OCI-LY3 (cell line): ENCODE measurements at regions not wholly inside any gene's neighbourhood (a gene's known extent, or its start where the extent isn't known, plus 50 kb on each side); places are given as distances from the start of the nearest gene placed in this dataset.

ENCODE experiments used
- H2AFZ ChIP-seq: fragments of 200-600, 300-600 bp; shearing (Covaris generic); 2 replicates; pipeline ENCODE4 v1.6.0; 2014; ENCODE audit warnings: antibody characterized with exemption, low read depth, low read length
- H3K27ac ChIP-seq: fragments of 200-600, 300-600 bp; sonication (generic); 2 replicates; pipeline ENCODE4 v1.5.1; 2014; ENCODE audit warnings: mild to moderate bottlenecking, low read length, moderate library complexity, mixed read lengths
- H3K27me3 ChIP-seq: fragments of 200-600, 300-600 bp; sonication (generic); 2 replicates; pipeline ENCODE4 v1.6.1; 2014; ENCODE audit warnings: low read depth, low read length, mixed read lengths
- H3K36me3 ChIP-seq: fragments of 200-600, 300-600 bp; sonication (generic); replicated peaks from 2 replicates; pipeline ENCODE3; 2014; ENCODE audit warnings: low read depth, low read length, mixed read lengths
- H3K4me1 ChIP-seq: fragments of 300-600, 200-600 bp; sonication (generic); 2 replicates; pipeline ENCODE4 v1.6.1; 2014; ENCODE audit warnings: low read length, mixed read lengths
- H3K4me2 ChIP-seq: fragments of 200-600, 300-600 bp; sonication (generic); 2 replicates; pipeline ENCODE4 v1.6.1; 2014; ENCODE audit warnings: low read length, mixed read lengths
- H3K4me3 ChIP-seq: fragments of 300-600, 200-600 bp; sonication (generic); 2 replicates; pipeline ENCODE4 v1.5.1; 2014; ENCODE audit warnings: antibody characterized with exemption, mild to moderate bottlenecking, low read length, moderate library complexity
- H3K79me2 ChIP-seq: fragments of 300-600, 200-600 bp; shearing (Covaris generic); 2 replicates; pipeline ENCODE4 v1.6.1; 2014; ENCODE audit warnings: mild to moderate bottlenecking, low read length, mixed read lengths
- H3K9ac ChIP-seq: fragments of 300-600, 200-600 bp; shearing (Covaris generic); 2 replicates; pipeline ENCODE4 v1.6.0; 2014; ENCODE audit warnings: mild to moderate bottlenecking, low read length, moderate library complexity
- H3K9me3 ChIP-seq: fragments of 200-600, 300-600 bp; shearing (Covaris generic); 2 replicates; pipeline ENCODE4 v1.6.1; 2014; ENCODE audit warnings: low read length, mixed read lengths; ENCODE audit not compliant: insufficient read depth
- H4K20me1 ChIP-seq: fragments of 200-600, 300-600 bp; sonication (generic); 2 replicates; pipeline ENCODE4 v1.6.1; 2016; ENCODE audit warnings: low read length, mixed read lengths; ENCODE audit not compliant: insufficient read depth
- CTCF ChIP-seq: fragments of 200-600, 300-600 bp; sonication (generic); IDR thresholded peaks from 2 replicates; pipeline ENCODE4 v1.5.1; 2014; ENCODE audit warnings: antibody characterized with exemption, low read length, low read depth
- EZH2phosphoT487 ChIP-seq: fragments of 200-600 bp; shearing (Covaris generic); IDR thresholded peaks from 2 replicates; pipeline ENCODE4 v1.6.1; 2018; ENCODE audit warnings: antibody characterized with exemption, mixed run types, low read depth

GRCh38 chr2:118223511-118223991, 135.3 kb downstream of the INSIG2 start:
- no peak for TF ChIP-seq EZH2phosphoT487
- TF ChIP-seq CTCF, result no peak
- H3K79me2 ChIP-seq, result no peaks in the 10 kb centered on the region
- peaks cover 5% of the 10 kb centered on the region; the same call in 1 of the 2 replicates for H3K27me3 ChIP-seq
- no peaks in the 10 kb centered on the region for H3K9me3 ChIP-seq
- no peaks in the 10 kb centered on the region for H4K20me1 ChIP-seq
- H3K27ac ChIP-seq, result peak overlapping the region; percentile 10; the same call in 1 of the 2 replicates
- peaks cover 30% of the 10 kb centered on the region for H3K4me1 ChIP-seq
- H2AFZ ChIP-seq, result peak overlapping the region; percentile 66
- no peaks in the 10 kb centered on the region for H3K36me3 ChIP-seq
- peak overlapping the region; percentile 87 for H3K4me3 ChIP-seq
- peak overlapping the region; percentile 99 for H3K4me2 ChIP-seq
- peak overlapping the region; percentile 68 for H3K9ac ChIP-seq

- peak overlapping the region; percentile 99 for H3K4me2 ChIP-seq
- H3K36me3 ChIP-seq, result no peaks in the 10 kb centered on the region
- H3K4me3 ChIP-seq, result peak overlapping the region; percentile 87
- peak overlapping the region; percentile 66 for H2AFZ ChIP-seq
- peaks cover 25% of the 10 kb centered on the region for H3K4me1 ChIP-seq
- no peaks in the 10 kb centered on the region for H4K20me1 ChIP-seq
- no peak for TF ChIP-seq EZH2phosphoT487
- TF ChIP-seq CTCF, result no peak
- H3K27ac ChIP-seq, result no peak overlapping the region
- no peaks in the 10 kb centered on the region for H3K79me2 ChIP-seq
- peak overlapping the region; percentile 68 for H3K9ac ChIP-seq
- no peaks in the 10 kb centered on the region for H3K9me3 ChIP-seq
- peaks cover 5% of the 10 kb centered on the region; the same call in 1 of the 2 replicates for H3K27me3 ChIP-seq
These were observed 134.6 kb downstream of the INSIG2 start for GRCh38 chr2:118222672-118223421.

- TF ChIP-seq EZH2phosphoT487 (no peak), CTCF (no peak)
- Histone ChIP-seq H3K4me1 (peaks cover 21% of the 10 kb centered on the region), H3K4me2 (peak overlapping the region; percentile 4; the same call in 1 of the 2 replicates), H3K27me3 (peaks cover 5% of the 10 kb centered on the region; the same call in 1 of the 2 replicates), H3K9ac (no peak overlapping the region), H3K79me2 (no peaks in the 10 kb centered on the region), H2AFZ (no peak overlapping the region), H4K20me1 (no peaks in the 10 kb centered on the region), H3K36me3 (no peaks in the 10 kb centered on the region), H3K27ac (no peak overlapping the region), H3K9me3 (no peaks in the 10 kb centered on the region), H3K4me3 (no peak overlapping the region)
These were observed 134.0 kb downstream of the INSIG2 start for GRCh38 chr2:118222273-118222594.

- peaks cover 5% of the 10 kb centered on the region; the same call in 1 of the 2 replicates for H3K27me3 ChIP-seq
- no peaks in the 10 kb centered on the region for H4K20me1 ChIP-seq
- no peak overlapping the region for H2AFZ ChIP-seq
- peaks cover 21% of the 10 kb centered on the region for H3K4me1 ChIP-seq
- no peak overlapping the region for H3K4me3 ChIP-seq
- TF ChIP-seq EZH2phosphoT487 (no peak), CTCF (peak; percentile 81)
- H3K9ac ChIP-seq, result no peak overlapping the region
- peak overlapping the region; percentile 27; the same call in 1 of the 2 replicates for H3K4me2 ChIP-seq
- no peaks in the 10 kb centered on the region for H3K36me3 ChIP-seq
- H3K9me3 ChIP-seq, result no peaks in the 10 kb centered on the region
- no peak overlapping the region for H3K27ac ChIP-seq
- no peaks in the 10 kb centered on the region for H3K79me2 ChIP-seq
These were observed 133.4 kb downstream of the INSIG2 start for GRCh38 chr2:118221536-118222272.
